ENCODE measurements at regions not wholly inside any gene's neighbourhood (a gene's known extent, or its start where the extent isn't known, plus 50 kb on each side); places are given as distances from the start of the nearest gene placed in this dataset.
A peak's percentile ranks its signal among the peaks of the same experiment; 100 is the strongest.

DNA sequence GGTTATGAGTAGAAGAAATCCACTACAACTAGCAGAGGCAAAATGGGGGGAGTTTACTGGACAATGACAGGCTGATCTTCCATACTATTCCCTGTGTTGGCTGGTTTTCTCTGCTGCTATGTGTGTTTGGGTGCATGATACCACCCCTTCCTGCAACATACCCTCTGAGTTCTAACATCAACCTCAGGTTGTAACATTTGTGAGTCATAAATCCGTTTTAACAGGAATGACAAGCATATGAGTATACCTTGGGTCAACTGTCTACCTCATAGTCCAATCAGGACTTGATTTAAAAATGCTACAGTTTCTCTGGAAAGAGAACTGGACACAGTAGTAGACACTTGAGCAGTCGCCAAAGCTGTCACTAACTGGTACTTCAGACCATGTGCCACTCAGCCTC is 422.9 kb downstream of the KCTD12 start:
- DNase-seq (ENCODE audit: low read depth) = no peak
- TF ChIP-seq, protein P1, sequence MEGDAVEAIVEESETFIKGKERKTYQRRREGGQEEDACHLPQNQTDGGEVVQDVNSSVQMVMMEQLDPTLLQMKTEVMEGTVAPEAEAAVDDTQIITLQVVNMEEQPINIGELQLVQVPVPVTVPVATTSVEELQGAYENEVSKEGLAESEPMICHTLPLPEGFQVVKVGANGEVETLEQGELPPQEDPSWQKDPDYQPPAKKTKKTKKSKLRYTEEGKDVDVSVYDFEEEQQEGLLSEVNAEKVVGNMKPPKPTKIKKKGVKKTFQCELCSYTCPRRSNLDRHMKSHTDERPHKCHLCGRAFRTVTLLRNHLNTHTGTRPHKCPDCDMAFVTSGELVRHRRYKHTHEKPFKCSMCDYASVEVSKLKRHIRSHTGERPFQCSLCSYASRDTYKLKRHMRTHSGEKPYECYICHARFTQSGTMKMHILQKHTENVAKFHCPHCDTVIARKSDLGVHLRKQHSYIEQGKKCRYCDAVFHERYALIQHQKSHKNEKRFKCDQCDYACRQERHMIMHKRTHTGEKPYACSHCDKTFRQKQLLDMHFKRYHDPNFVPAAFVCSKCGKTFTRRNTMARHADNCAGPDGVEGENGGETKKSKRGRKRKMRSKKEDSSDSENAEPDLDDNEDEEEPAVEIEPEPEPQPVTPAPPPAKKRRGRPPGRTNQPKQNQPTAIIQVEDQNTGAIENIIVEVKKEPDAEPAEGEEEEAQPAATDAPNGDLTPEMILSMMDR (IDR thresholded peaks at IDR 0.05; ENCODE audit: insufficient read depth, low read length, poor library complexity, severe bottlenecking) = no peak
- Histone ChIP-seq H3K27me3 (ENCODE audit: control insufficient read depth, insufficient read depth, low read length) (no peaks in the 10 kb centered on the region), H3K4me3 (ENCODE audit: low read depth, low read length) (no peak overlapping the region), H3K36me3 (ENCODE audit: control insufficient read depth, insufficient read depth, low read length) (no peaks in the 10 kb centered on the region)

DNA sequence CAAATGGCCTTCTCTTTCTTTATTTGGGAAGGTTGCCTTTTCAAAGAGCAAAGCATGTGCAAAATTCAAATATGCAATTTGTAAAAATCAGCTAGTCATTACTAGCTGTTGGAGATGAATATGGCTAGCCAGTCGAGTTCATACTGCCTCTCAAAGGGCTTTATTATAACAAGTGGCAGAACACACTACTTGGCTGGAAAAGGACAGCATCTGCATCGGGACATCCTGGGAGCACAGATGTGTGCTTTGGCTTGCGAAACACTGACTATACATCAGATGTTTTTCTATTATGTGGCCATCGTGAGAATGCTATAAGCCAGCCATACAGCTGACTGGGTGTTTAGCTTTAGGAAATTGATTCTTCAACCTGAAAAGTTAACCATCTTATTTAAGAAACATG is 424.2 kb downstream of the KCTD12 start:
- no peak for DNase-seq (ENCODE audit: low read depth)
- no peaks in the 10 kb centered on the region for H3K27me3 ChIP-seq (ENCODE audit: control insufficient read depth, insufficient read depth, low read length)
- H3K36me3 ChIP-seq (ENCODE audit: control insufficient read depth, insufficient read depth, low read length) = no peaks in the 10 kb centered on the region
- TF ChIP-seq, protein P1 (IDR thresholded peaks at IDR 0.05; ENCODE audit: insufficient read depth, low read length, poor library complexity, severe bottlenecking) = no peak
- no peak overlapping the region for H3K4me3 ChIP-seq (ENCODE audit: low read depth, low read length)

DNA sequence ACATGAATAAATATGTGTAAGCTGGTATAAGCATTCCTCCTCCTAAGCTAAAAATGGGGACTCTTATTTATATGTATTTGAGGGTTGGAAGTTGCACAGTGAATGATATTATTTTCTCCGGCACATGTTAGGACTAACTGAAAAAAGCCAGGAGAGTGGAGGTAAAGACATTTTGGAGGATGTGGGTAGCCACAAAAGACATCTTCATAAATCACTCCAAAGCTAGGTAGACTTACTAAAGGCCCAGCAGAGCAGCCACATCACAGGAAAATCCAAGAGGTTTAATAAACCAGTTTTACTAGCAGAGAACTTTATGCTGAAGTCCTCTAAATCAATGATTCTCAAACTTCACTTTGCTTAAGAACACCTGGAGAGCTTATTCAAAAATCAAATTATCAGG is 424.7 kb downstream of the KCTD12 start:
- Histone ChIP-seq H3K4me3 (ENCODE audit: low read depth, low read length) (no peak overlapping the region), H3K27me3 (ENCODE audit: control insufficient read depth, insufficient read depth, low read length) (no peaks in the 10 kb centered on the region), H3K36me3 (ENCODE audit: control insufficient read depth, insufficient read depth, low read length) (no peaks in the 10 kb centered on the region)
- TF ChIP-seq, protein P1 (IDR thresholded peaks at IDR 0.05; ENCODE audit: insufficient read depth, low read length, poor library complexity, severe bottlenecking) = no peak
- DNase-seq (ENCODE audit: low read depth) = no peak

DNA sequence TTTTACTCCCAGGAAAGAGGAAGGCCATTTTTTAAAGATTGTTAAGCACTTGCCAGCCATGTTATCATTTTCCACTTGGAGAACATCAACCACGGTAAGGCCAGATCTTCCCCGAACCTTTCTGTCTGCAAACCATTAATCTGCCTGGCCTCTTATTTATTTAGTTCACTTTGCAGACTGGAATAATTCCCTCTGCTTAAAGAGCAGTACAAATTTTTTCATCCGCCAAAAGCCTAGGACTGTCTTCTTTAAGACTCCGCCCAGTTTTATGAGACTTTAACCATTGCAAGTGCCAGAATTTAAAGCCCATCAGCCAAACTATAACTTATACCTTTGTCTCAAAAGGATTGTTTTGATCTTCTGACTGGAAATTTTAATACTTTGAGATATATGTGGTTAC is 426.3 kb downstream of the KCTD12 start:
- DNase-seq (ENCODE audit: low read depth) = no peak
- Histone ChIP-seq H3K27me3 (ENCODE audit: control insufficient read depth, insufficient read depth, low read length) (no peaks in the 10 kb centered on the region), H3K4me3 (ENCODE audit: low read depth, low read length) (no peak overlapping the region), H3K36me3 (ENCODE audit: control insufficient read depth, insufficient read depth, low read length) (no peaks in the 10 kb centered on the region)
- TF ChIP-seq, protein P1 (IDR thresholded peaks at IDR 0.05; ENCODE audit: insufficient read depth, low read length, poor library complexity, severe bottlenecking) = no peak

DNA sequence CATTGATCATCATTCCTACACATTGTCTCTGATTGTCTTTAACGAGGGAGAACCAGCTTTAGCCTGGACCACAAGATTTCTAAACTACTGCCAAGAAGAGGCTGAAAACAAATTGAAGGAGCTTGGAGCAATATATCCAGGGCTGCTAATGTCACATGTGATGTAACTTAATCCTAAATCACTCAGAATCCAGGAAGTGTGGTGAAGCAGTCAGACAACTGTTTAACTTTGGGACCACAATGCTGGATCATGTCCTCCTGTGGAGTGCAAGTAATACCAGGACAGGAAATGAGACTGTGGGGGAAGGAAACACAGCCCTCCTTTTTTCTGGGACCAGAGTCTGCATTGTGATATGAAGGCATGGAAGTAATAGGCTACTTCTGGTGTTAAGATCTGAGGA is 430.2 kb downstream of the KCTD12 start:
- TF ChIP-seq, protein P1 (IDR thresholded peaks at IDR 0.05; ENCODE audit: insufficient read depth, low read length, poor library complexity, severe bottlenecking) = no peak
- H3K4me3 ChIP-seq (ENCODE audit: low read depth, low read length) = no peak overlapping the region
- DNase-seq (ENCODE audit: low read depth) = peak; percentile 10

DNA sequence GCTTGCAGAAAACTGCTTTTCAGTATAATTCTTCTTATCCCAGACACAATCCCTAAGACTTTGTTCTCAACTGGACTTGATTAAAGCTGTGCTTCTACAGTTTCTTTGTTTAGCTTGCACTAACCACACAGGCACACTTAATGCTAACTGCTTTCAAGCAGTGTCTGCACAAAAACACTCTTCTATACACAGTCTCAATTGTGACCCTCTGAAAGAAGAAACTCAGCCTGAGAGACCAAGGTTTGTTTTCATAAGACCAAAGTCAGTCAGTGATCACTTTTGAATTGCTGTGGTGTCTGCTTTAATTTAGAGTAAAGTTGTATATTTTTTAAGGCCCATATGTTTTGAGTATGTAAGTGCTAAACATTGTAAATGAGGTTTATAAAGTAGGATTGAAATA is 431.2 kb downstream of the KCTD12 start:
- Histone ChIP-seq H3K4me3 (ENCODE audit: low read depth, low read length) (no peak overlapping the region), H3K27me3 (ENCODE audit: control insufficient read depth, insufficient read depth, low read length) (no peaks in the 10 kb centered on the region), H3K36me3 (ENCODE audit: control insufficient read depth, insufficient read depth, low read length) (no peaks in the 10 kb centered on the region)
- no peak for DNase-seq (ENCODE audit: low read depth)
- TF ChIP-seq, protein P1 (IDR thresholded peaks at IDR 0.05; ENCODE audit: insufficient read depth, low read length, poor library complexity, severe bottlenecking) = no peak

More for the DNA sequence above, 430.2 kb downstream of the KCTD12 start:
- Histone ChIP-seq H3K36me3 (ENCODE audit: control insufficient read depth, insufficient read depth, low read length) (no peaks in the 10 kb centered on the region), H3K27me3 (ENCODE audit: control insufficient read depth, insufficient read depth, low read length) (no peaks in the 10 kb centered on the region)

Measured in kidney epithelial cell (primary cell).